ENCODE measurements at regions not wholly inside any gene's neighbourhood (a gene's known extent, or its start where the extent isn't known, plus 50 kb on each side); places are given as distances from the start of the nearest gene placed in this dataset.

GRCh38 chr18:76679945-76680344 is 142.4 kb upstream of the ZNF236 start:
- H3K27ac ChIP-seq (ENCODE audit: insufficient read depth, low read depth, low read length), result no peak overlapping the region
- H3K4me1 ChIP-seq (ENCODE audit: control insufficient read depth, extremely low read depth, insufficient read depth, low read length), result no peaks in the 10 kb centered on the region
- no peak overlapping the region for H2AFZ ChIP-seq (ENCODE audit: low read depth, low read length)
- H3K9me1 ChIP-seq (replicated peaks; ENCODE audit: control insufficient read depth, extremely low read depth, insufficient read depth, low read length), result no peaks in the 10 kb centered on the region
- H4K20me1 ChIP-seq (replicated peaks; ENCODE audit: control insufficient read depth, extremely low read depth, insufficient read depth, low read length), result no peaks in the 10 kb centered on the region
- DNase-seq (ENCODE audit: low read depth, low spot score) (no peak), FAIRE-seq (no peak)
- CTCF ChIA-PET, result interaction anchor here (1.0 kb wide), 1 partner anchor 281 kb away, joined by 3 read pairs; no protein-coding TSS in a partner anchor
- no TSS peak for BruUV-seq (replicated peaks)
- POLR2A ChIA-PET, result no interaction called here
- TF ChIP-seq POLR2AphosphoS5 (IDR thresholded peaks at IDR 0.05; ENCODE audit: insufficient read depth, low read depth, low read length), result no peak
- TF ChIP-seq FOS (IDR thresholded peaks at IDR 0.05; ENCODE audit: borderline replicate concordance, insufficient read depth, low read length), result no peak
- no peak for TF ChIP-seq JUN (IDR thresholded peaks at IDR 0.05; ENCODE audit: borderline replicate concordance, insufficient read depth, insufficient read length, low read depth)
- TF ChIP-seq, protein P1, sequence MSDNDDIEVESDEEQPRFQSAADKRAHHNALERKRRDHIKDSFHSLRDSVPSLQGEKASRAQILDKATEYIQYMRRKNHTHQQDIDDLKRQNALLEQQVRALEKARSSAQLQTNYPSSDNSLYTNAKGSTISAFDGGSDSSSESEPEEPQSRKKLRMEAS (IDR thresholded peaks at IDR 0.05; ENCODE audit: insufficient read depth, insufficient read length), result no peak
- no peak for TF ChIP-seq POLR2A (IDR thresholded peaks at IDR 0.05; ENCODE audit: low read depth, low read length)
- no peak for TF ChIP-seq GATA2 (IDR thresholded peaks at IDR 0.05; ENCODE audit: insufficient read depth, insufficient read length, low read depth, low read length)
- TF ChIP-seq CTCF (IDR thresholded peaks at IDR 0.05; ENCODE audit: extremely low read depth in 1 of 2, insufficient read depth in 1 of 2, low read depth in 1 of 2, low read length in 2 of 2), result no peak
- TF ChIP-seq MYC (IDR thresholded peaks at IDR 0.05; ENCODE audit: low read depth, low read length), result no peak
- no peak for TF ChIP-seq EZH2 (IDR thresholded peaks at IDR 0.05; ENCODE audit: borderline replicate concordance, low read depth, low read length, severe bottlenecking)
- no peaks in the 10 kb centered on the region for H3K36me3 ChIP-seq (ENCODE audit: control insufficient read depth in 2 of 2, extremely low read depth in 1 of 2, insufficient read depth in 2 of 2, low read length in 2 of 2)
- H3K79me2 ChIP-seq (ENCODE audit: control insufficient read depth, insufficient read depth, low read length), result no peaks in the 10 kb centered on the region
- dilution Hi-C loops (cut with MboI; ENCODE audit: extremely low pct_ligation_motif_present, low sequenced_read_pairs) (no loop called here), intact Hi-C loops (cut with micrococcal nuclease) (loop anchor here (10.0 kb wide), 1 partner anchor 65 kb away; no protein-coding TSS in a partner anchor)
- H3K4me3 ChIP-seq (replicated peaks in 1 of 3; ENCODE audit: insufficient read depth in 1 of 3, low read depth in 1 of 3, low read length in 3 of 3), result no peak overlapping the region
- no peak overlapping the region for H3K9ac ChIP-seq (replicated peaks; ENCODE audit: extremely low read depth, insufficient read depth, low read length)
- no peak overlapping the region for H3K4me2 ChIP-seq (ENCODE audit: insufficient read depth, low read length)
- H3K9me3 ChIP-seq (replicated peaks; ENCODE audit: control insufficient read depth, insufficient read depth, low read length), result no peaks in the 10 kb centered on the region
- H3K27me3 ChIP-seq (ENCODE audit: control insufficient read depth in 2 of 2, insufficient read depth in 2 of 2, low read length in 2 of 2), result no peaks in the 10 kb centered on the region
